ENCODE measurements at regions not wholly inside any gene's neighbourhood (a gene's known extent, or its start where the extent isn't known, plus 50 kb on each side); places are given as distances from the start of the nearest gene placed in this dataset.
"Not testable (repeated sequence)": the region's sequence is repeated elsewhere in the genome, so short reads cannot be mapped to it uniquely, and the experiment has no call there.

DNA sequence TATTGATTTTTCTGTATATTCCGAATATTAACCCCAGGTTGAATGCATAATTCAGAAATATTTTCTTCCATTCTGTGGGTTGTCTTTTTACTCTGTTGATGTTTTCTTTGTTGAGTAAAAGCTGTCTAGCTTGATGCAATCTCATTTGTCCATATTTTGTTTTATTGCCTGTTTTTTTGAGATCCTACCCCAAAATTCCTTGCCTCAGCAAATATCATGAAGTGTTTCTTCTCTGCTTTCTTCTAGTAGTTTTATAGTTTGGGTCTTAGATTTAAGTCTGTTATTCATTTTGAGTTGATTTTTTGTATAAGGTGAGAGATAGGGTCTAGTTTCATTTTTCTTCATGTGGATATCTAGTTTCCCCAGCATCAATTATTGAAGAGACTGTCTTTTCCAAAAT is 467.9 kb upstream of the GCFC2 start:
- no peak for DNase-seq (ENCODE audit: low spot score in 2 of 2)
- intact Hi-C loops (cut with DNase I), result no loop called here
- Histone ChIP-seq H3K27me3 (no peaks in the 10 kb centered on the region), H3K36me3 (no peaks in the 10 kb centered on the region), H3K4me3 (no peak overlapping the region), H3K9me3 (peaks cover 0 to 11% of the 10 kb centered on the region in 2 donors), H3K4me1 (no peaks in the 10 kb centered on the region), H3K27ac (no peak overlapping the region)
- TF ChIP-seq, protein P1, sequence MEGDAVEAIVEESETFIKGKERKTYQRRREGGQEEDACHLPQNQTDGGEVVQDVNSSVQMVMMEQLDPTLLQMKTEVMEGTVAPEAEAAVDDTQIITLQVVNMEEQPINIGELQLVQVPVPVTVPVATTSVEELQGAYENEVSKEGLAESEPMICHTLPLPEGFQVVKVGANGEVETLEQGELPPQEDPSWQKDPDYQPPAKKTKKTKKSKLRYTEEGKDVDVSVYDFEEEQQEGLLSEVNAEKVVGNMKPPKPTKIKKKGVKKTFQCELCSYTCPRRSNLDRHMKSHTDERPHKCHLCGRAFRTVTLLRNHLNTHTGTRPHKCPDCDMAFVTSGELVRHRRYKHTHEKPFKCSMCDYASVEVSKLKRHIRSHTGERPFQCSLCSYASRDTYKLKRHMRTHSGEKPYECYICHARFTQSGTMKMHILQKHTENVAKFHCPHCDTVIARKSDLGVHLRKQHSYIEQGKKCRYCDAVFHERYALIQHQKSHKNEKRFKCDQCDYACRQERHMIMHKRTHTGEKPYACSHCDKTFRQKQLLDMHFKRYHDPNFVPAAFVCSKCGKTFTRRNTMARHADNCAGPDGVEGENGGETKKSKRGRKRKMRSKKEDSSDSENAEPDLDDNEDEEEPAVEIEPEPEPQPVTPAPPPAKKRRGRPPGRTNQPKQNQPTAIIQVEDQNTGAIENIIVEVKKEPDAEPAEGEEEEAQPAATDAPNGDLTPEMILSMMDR (IDR thresholded peaks at IDR 0.05), result no peak

DNA sequence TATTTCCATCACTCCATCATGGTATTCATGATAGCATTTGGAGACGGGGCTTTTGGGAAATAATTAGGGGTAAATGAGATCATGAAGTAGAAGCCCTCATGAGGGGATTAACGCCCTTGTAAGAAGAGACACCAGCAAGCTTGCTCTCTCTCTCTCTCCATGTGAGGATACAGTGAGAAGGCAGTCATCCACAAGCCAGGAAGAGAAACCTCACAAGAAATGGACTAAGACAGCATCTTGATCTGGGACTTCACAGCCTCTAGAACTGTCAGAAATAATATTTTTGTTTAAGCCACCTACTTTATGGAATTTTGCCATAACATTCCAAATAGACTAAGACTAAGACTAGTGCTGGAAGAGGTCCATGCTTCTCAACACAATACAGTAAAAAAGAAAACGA is 464.6 kb upstream of the GCFC2 start:
- peaks cover 0 to 11% of the 10 kb centered on the region in 2 donors for H3K9me3 ChIP-seq
- intact Hi-C loops (cut with DNase I), result no loop called here
- no peaks in the 10 kb centered on the region for H3K27me3 ChIP-seq
- H3K4me3 ChIP-seq, result no peak overlapping the region
- no peaks in the 10 kb centered on the region for H3K36me3 ChIP-seq
- TF ChIP-seq, protein P1 (IDR thresholded peaks at IDR 0.05), result no peak
- no peak for DNase-seq (ENCODE audit: low spot score in 2 of 2)
- H3K27ac ChIP-seq, result no peak overlapping the region
- H3K4me1 ChIP-seq, result no peaks in the 10 kb centered on the region

- no peaks in the 10 kb centered on the region for H3K4me1 ChIP-seq
- no peaks in the 10 kb centered on the region for H3K27me3 ChIP-seq
- H3K4me3 ChIP-seq, result no peak overlapping the region
- no peaks in the 10 kb centered on the region for H3K36me3 ChIP-seq
- no peak for DNase-seq (ENCODE audit: low spot score in 2 of 2)
- no peak overlapping the region for H3K27ac ChIP-seq
- intact Hi-C loops (cut with DNase I), result no loop called here
- TF ChIP-seq, protein P1 (IDR thresholded peaks at IDR 0.05), result no peak
- H3K9me3 ChIP-seq, result peaks cover 0 to 11% of the 10 kb centered on the region in 2 donors
Observed at GRCh38 chr2:76174505-76174904, 463.8 kb upstream of the GCFC2 start.

DNA sequence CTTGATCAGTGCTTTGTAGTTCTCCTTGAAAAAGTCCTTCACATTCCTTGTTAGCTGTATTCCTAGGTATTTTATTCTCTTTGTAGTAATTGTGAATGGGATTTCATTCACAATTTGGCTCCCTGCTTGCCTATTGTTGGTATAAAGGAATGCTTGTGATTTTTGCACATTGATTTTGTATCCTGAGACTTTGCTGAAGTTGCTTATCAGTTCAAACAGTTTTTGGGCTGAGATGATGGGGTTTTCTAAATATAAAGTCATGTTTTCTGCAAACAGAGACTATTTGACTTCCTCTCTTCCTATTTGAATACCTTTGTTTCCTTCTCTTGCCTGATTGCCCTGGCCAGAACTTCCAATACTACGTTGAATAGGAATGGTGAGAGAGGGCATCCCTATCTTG is 462.5 kb upstream of the GCFC2 start:
- H3K4me1 ChIP-seq; DNase-seq (ENCODE audit: low spot score in 2 of 2); H3K36me3 ChIP-seq; H3K27ac ChIP-seq; H3K27me3 ChIP-seq; H3K4me3 ChIP-seq; intact Hi-C loops (cut with DNase I): not testable (repeated sequence)
- H3K9me3 ChIP-seq, result peaks cover 0 to 11% of the 10 kb centered on the region in 2 donors

- intact Hi-C loops (cut with DNase I); DNase-seq (ENCODE audit: low spot score in 2 of 2); H3K4me3 ChIP-seq; H3K4me1 ChIP-seq; H3K27me3 ChIP-seq; H3K27ac ChIP-seq; H3K36me3 ChIP-seq: not testable (repeated sequence)
- peaks cover 0 to 11% of the 10 kb centered on the region in 2 donors for H3K9me3 ChIP-seq
Observed at GRCh38 chr2:76172154-76172595, 461.5 kb upstream of the GCFC2 start.

- intact Hi-C loops (cut with DNase I), result no loop called here
- TF ChIP-seq, protein P1 (IDR thresholded peaks at IDR 0.05), result no peak
- H3K9me3 ChIP-seq, result peaks cover 0 to 11% of the 10 kb centered on the region in 2 donors
- H3K4me3 ChIP-seq, result no peak overlapping the region
- H3K27ac ChIP-seq, result no peak overlapping the region
- H3K27me3 ChIP-seq, result no peaks in the 10 kb centered on the region
- no peaks in the 10 kb centered on the region for H3K4me1 ChIP-seq
- DNase-seq (ENCODE audit: low spot score in 2 of 2), result no peak
- no peaks in the 10 kb centered on the region for H3K36me3 ChIP-seq
Observed at GRCh38 chr2:76170856-76171255, 460.1 kb upstream of the GCFC2 start.

GRCh38 chr2:76170009-76170384 is 459.3 kb upstream of the GCFC2 start:
- Histone ChIP-seq H3K9me3 (peaks cover 0 to 6% of the 10 kb centered on the region in 2 donors), H3K36me3 (no peaks in the 10 kb centered on the region), H3K27ac (no peak overlapping the region), H3K4me1 (no peaks in the 10 kb centered on the region), H3K27me3 (no peaks in the 10 kb centered on the region), H3K4me3 (no peak overlapping the region)
- intact Hi-C loops (cut with DNase I), result no loop called here
- TF ChIP-seq, protein P1 (IDR thresholded peaks at IDR 0.05), result no peak
- DNase-seq (ENCODE audit: low spot score in 2 of 2), result no peak

All from ascending aorta (tissue), 2 donors.